ENCODE measurements at regions not wholly inside any gene's neighbourhood (a gene's known extent, or its start where the extent isn't known, plus 50 kb on each side); places are given as distances from the start of the nearest gene placed in this dataset.

- peaks cover 14% of the 10 kb centered on the region for H3K27me3 Mint-ChIP-seq
- peaks cover 2% of the 10 kb centered on the region for H3K36me3 Mint-ChIP-seq (ENCODE audit: insufficient read depth)
- no peak for DNase-seq (ENCODE audit: low spot score, unreplicated experiment)
- H3K9me3 Mint-ChIP-seq (ENCODE audit: low read depth), result peaks cover 26% of the 10 kb centered on the region
- no peaks in the 10 kb centered on the region for H3K4me1 Mint-ChIP-seq (ENCODE audit: low read depth)
- no peak overlapping the region for H3K27ac Mint-ChIP-seq
- TF ChIP-seq CTCF (IDR thresholded peaks at IDR 0.05; ENCODE audit: unreplicated experiment), result no peak
- no peak overlapping the region for H3K4me3 Mint-ChIP-seq (ENCODE audit: low read depth)
These were observed 650.5 kb downstream of the ACTL7B start for GRCh38 chr9:108205276-108205675.

DNA sequence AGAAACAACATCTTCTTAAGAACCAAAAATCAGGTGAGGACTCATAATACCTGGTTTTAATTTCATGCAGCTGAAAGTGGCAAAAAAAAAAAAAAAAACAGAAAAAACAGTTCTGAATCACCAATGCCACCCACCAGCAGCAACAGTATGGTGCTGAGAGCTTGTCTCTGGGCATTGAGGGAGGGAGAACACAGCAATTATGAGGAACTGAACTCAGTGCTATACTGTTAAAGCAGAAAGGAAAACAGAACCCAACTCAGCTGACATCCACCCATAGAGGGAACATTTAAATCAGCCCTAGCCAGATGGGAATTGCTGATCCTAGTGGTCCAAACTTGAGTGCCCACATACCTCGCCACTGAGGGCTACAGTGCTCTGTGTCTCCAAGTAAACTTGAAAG lies 657.9 kb downstream of the ACTL7B start:
- Mint-ChIP-seq H3K4me3 (ENCODE audit: low read depth) (no peak overlapping the region), H3K27ac (no peak overlapping the region)

GRCh38 chr9:108197008-108197365 lies 658.8 kb downstream of the ACTL7B start:
- DNase-seq (ENCODE audit: low spot score, unreplicated experiment), result no peak
- no peak for TF ChIP-seq CTCF (IDR thresholded peaks at IDR 0.05; ENCODE audit: unreplicated experiment)
- H3K36me3 Mint-ChIP-seq (ENCODE audit: insufficient read depth), result no peaks in the 10 kb centered on the region
- H3K27me3 Mint-ChIP-seq, result peaks cover 42% of the 10 kb centered on the region
- no peak overlapping the region for H3K27ac Mint-ChIP-seq
- no peak overlapping the region for H3K4me3 Mint-ChIP-seq (ENCODE audit: low read depth)
- peaks cover 10% of the 10 kb centered on the region for H3K4me1 Mint-ChIP-seq (ENCODE audit: low read depth)
- peaks cover 8% of the 10 kb centered on the region for H3K9me3 Mint-ChIP-seq (ENCODE audit: low read depth)

More for the DNA sequence above, 657.9 kb downstream of the ACTL7B start:
- Mint-ChIP-seq H3K4me1 (ENCODE audit: low read depth) (peaks cover 10% of the 10 kb centered on the region), H3K27me3 (peaks cover 35% of the 10 kb centered on the region), H3K36me3 (ENCODE audit: insufficient read depth) (no peaks in the 10 kb centered on the region), H3K9me3 (ENCODE audit: low read depth) (peaks cover 15% of the 10 kb centered on the region)
- TF ChIP-seq CTCF (IDR thresholded peaks at IDR 0.05; ENCODE audit: unreplicated experiment), result no peak
- no peak for DNase-seq (ENCODE audit: low spot score, unreplicated experiment)

GRCh38 chr9:108196332-108197007 lies 659.3 kb downstream of the ACTL7B start:
- Mint-ChIP-seq H3K27me3 (peaks cover 40% of the 10 kb centered on the region), H3K36me3 (ENCODE audit: insufficient read depth) (no peaks in the 10 kb centered on the region), H3K4me1 (ENCODE audit: low read depth) (peaks cover 10% of the 10 kb centered on the region), H3K9me3 (ENCODE audit: low read depth) (peaks cover 4% of the 10 kb centered on the region), H3K4me3 (ENCODE audit: low read depth) (no peak overlapping the region), H3K27ac (no peak overlapping the region)
- no peak for TF ChIP-seq CTCF (IDR thresholded peaks at IDR 0.05; ENCODE audit: unreplicated experiment)
- DNase-seq (ENCODE audit: low spot score, unreplicated experiment), result no peak

- DNase-seq (ENCODE audit: low spot score, unreplicated experiment), result no peak
- H3K36me3 Mint-ChIP-seq (ENCODE audit: insufficient read depth), result no peaks in the 10 kb centered on the region
- TF ChIP-seq CTCF (IDR thresholded peaks at IDR 0.05; ENCODE audit: unreplicated experiment), result no peak
- no peak overlapping the region for H3K27ac Mint-ChIP-seq
- no peak overlapping the region for H3K4me3 Mint-ChIP-seq (ENCODE audit: low read depth)
- H3K27me3 Mint-ChIP-seq, result peaks cover 48% of the 10 kb centered on the region
- H3K9me3 Mint-ChIP-seq (ENCODE audit: low read depth), result no peaks in the 10 kb centered on the region
- H3K4me1 Mint-ChIP-seq (ENCODE audit: low read depth), result peaks cover 10% of the 10 kb centered on the region
These were observed 661.6 kb downstream of the ACTL7B start for GRCh38 chr9:108194154-108194553.
